ENCODE measurements at regions not wholly inside any gene's neighbourhood (a gene's known extent, or its start where the extent isn't known, plus 50 kb on each side); places are given as distances from the start of the nearest gene placed in this dataset.

DNA sequence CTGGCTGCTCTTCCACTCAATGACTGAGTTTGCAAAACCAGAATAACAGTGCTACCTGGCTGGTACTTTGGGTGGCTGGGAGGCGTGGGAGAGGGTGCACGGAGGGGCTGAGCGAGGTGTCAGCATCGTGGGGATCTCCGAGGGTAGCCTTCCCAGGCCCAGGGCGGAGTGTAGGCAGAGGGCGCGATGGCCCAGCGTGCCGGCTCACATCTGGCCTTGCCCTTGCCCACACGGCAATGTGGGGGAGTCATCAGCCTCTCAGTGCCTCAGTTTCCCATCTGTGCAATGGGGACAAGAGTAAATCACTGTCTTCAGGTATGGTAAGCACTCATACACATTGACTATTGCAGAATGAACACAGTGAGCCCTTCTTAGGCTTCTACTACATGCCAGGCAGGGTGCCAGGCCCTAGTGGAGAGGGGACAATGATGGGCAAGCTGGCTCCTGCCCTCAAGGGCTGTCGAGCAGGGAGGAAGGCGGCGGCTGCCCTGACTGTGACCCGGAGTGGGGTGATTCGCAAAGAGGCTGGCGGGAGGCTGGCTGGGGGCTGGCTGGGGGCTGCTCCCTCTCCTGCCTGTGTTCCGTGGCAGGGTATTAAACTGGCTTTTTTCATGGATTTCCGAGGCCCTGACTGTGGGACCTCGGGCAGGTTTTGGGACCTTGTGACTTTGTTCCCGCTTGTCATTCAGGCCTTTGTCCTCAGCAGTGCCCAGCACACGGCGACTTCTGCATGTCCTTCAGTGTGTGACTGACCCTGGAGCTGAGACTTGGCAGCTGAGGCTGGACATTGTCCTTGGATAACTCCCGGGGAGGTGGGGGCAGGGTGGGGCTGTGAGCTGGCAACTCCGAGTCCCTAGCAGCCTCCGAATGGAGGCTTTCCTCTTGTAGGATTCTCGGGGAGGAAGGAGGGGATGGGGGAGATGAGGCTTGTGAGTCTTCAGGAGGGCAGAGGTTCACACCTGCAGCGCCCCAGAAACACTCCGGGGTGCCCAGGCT, 243.1 kb downstream of the SEC14L1 start:
- peak overlapping the region; percentile 60 to 91 (median 78) for H3K27ac ChIP-seq
- WGBS, 2 donors = 51% methylated on average over 29 of the region's 29 CpGs
- intact Hi-C loops (cut with DNase I) = loop anchor here in 2 of 10 donors (5.0 to 10.0 kb wide), 2 partner anchors 37 to 49 kb away; no protein-coding TSS in a partner anchor

DNA sequence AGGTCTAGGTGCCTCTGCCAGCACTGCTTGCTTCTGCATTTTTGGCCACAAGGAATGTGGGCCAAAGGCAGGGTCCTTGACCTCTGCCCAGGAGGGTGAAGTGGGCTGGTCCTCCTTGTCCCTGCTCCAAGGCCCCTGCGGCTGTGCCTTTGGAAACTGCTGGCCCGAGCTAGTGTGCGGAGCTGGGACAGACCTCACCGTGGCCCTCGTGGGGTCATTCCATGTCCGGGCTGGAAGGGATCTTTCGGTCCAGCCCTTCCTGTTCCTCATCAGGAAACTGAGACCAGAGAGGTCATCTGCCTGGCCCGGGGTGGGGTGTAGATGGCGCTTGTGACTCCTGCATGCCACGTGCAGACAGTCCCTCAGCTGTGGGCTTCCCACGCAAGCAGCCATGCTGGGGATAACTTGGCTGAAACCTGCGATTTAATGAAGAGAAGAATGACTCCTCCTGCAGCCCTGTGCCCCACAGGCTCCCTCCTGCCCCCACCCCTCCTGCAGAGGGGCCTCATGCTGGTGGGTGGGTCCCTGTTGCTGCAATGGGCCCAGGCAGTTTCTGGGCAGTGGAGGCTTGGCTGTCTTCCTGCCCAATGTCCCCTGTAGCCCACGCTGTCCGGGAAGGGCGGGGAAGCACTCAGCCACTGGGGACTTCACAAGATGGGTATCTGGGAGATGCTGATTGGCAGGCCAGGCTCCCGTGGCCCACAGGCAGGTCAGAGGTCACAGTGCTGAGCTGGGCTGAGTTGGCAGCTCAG, 245.2 kb downstream of the SEC14L1 start:
- 27 to 54% methylated on average over 16 of the region's 16 CpGs for WGBS, 2 donors
- H3K9me3 ChIP-seq = no peaks in the 10 kb centered on the region
- intact Hi-C loops (cut with DNase I) = loop anchor here in 3 of 10 donors (5.0 to 10.0 kb wide), 4 partner anchors 34 to 54 kb away; no protein-coding TSS in a partner anchor
- TF ChIP-seq, protein P1, sequence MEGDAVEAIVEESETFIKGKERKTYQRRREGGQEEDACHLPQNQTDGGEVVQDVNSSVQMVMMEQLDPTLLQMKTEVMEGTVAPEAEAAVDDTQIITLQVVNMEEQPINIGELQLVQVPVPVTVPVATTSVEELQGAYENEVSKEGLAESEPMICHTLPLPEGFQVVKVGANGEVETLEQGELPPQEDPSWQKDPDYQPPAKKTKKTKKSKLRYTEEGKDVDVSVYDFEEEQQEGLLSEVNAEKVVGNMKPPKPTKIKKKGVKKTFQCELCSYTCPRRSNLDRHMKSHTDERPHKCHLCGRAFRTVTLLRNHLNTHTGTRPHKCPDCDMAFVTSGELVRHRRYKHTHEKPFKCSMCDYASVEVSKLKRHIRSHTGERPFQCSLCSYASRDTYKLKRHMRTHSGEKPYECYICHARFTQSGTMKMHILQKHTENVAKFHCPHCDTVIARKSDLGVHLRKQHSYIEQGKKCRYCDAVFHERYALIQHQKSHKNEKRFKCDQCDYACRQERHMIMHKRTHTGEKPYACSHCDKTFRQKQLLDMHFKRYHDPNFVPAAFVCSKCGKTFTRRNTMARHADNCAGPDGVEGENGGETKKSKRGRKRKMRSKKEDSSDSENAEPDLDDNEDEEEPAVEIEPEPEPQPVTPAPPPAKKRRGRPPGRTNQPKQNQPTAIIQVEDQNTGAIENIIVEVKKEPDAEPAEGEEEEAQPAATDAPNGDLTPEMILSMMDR (IDR thresholded peaks at IDR 0.05) = no peak
- ATAC-seq (peak in 7 of 8 donors; percentile 4 to 45 (median 32)), DNase-seq (peak in 1 of 2 donors; percentile 67)
- no peaks in the 10 kb centered on the region for H3K36me3 ChIP-seq
- H3K4me1 ChIP-seq = peaks cover 57 to 100% (median 94%) of the 10 kb centered on the region in 9 donors
- H3K27me3 ChIP-seq = no peaks in the 10 kb centered on the region
- H3K4me3 ChIP-seq = no peak overlapping the region
- H3K27ac ChIP-seq = peak overlapping the region in 9 of 10 donors; percentile 43 to 91 (median 85)

More for the DNA sequence above, 243.1 kb downstream of the SEC14L1 start:
- peak; percentile 37 to 77 (median 67) for ATAC-seq
- Histone ChIP-seq H3K4me3 (peak overlapping the region in 1 of 10 donors; percentile 9), H3K4me1 (peaks cover 58 to 100% (median 98%) of the 10 kb centered on the region in 9 donors), H3K36me3 (peaks cover 0 to 1% (median 0%) of the 10 kb centered on the region in 9 donors), H3K27me3 (no peaks in the 10 kb centered on the region), H3K9me3 (no peaks in the 10 kb centered on the region)
- TF ChIP-seq, protein P1 (IDR thresholded peaks at IDR 0.05) = no peak
- DNase-seq = peak; percentile 79 to 80

DNA sequence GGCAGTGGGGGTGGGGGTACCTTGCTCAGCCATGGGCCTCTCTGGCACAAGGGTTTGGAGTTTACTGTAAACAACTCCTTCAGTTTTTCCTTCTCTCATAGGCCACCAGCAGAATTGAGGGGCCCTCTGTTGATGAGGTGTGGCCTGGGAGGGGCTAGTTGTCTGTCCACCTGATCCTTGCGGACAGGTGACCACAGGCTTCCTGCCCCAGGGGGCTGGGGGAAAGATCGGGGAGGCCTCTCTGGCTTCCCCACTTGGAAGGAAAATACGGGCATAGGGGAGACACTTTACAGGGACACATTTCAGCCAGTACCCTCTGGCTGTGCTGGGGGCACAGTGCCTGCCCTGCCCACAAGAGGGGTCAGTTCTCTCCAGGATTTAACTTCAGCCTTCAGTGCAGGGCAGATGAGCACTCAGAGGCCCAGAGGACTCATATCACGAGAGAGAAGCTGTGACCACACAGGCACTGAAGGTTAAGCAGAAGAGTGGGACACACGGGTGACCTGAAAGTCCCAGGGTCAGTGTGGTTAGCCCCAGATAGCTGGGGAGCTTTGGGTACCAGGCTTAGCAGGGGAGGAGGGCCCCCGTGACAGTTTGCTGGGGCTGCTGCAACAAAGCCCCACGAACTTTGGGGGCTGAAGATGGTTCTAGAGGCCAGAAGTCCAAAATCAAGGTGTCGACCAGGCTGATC, 245.9 kb downstream of the SEC14L1 start:
- TF ChIP-seq, protein P1 (IDR thresholded peaks at IDR 0.05) = no peak
- ATAC-seq = no peak
- Histone ChIP-seq H3K4me1 (peaks cover 60 to 100% (median 94%) of the 10 kb centered on the region in 9 donors), H3K4me3 (no peak overlapping the region), H3K9me3 (no peaks in the 10 kb centered on the region), H3K27ac (peak overlapping the region in 9 of 10 donors; percentile 43 to 91 (median 85)), H3K27me3 (no peaks in the 10 kb centered on the region), H3K36me3 (no peaks in the 10 kb centered on the region)
- DNase-seq = no peak
- WGBS, 2 donors = 72 to 75% methylated on average over 8 of the region's 8 CpGs
- intact Hi-C loops (cut with DNase I) = loop anchor here in 3 of 10 donors (5.0 to 10.0 kb wide), 4 partner anchors 34 to 54 kb away; no protein-coding TSS in a partner anchor
